ENCODE measurements at regions not wholly inside any gene's neighbourhood (a gene's known extent, or its start where the extent isn't known, plus 50 kb on each side); places are given as distances from the start of the nearest gene placed in this dataset.

- Histone ChIP-seq H3K9ac (ENCODE audit: low read length) (no peak overlapping the region), H3K36me3 (ENCODE audit: control insufficient read depth in 1 of 2, insufficient read depth in 2 of 2, low read length in 2 of 2) (no peaks in the 10 kb centered on the region), H3K9me2 (ENCODE audit: insufficient read depth) (no peaks in the 10 kb centered on the region), H4K20me1 (ENCODE audit: insufficient read depth) (no peaks in the 10 kb centered on the region), H3K4me3 (replicated peaks in 1 of 2; ENCODE audit: low read depth in 1 of 2, low read length in 2 of 2) (no peak overlapping the region), H2AFZ (ENCODE audit: low read depth, low read length, poor library complexity, severe bottlenecking) (no peak overlapping the region), H3K27ac (ENCODE audit: low read depth, low read length) (no peak overlapping the region), H3K4me1 (ENCODE audit: control insufficient read depth in 1 of 2, insufficient read depth in 2 of 2, low read length in 2 of 2) (no peaks in the 10 kb centered on the region), H3K4me2 (ENCODE audit: low read length) (no peak overlapping the region), H3K27me3 (ENCODE audit: insufficient read depth, low read length) (no peaks in the 10 kb centered on the region), H3K9me3 (ENCODE audit: control insufficient read depth in 1 of 2, insufficient read depth in 1 of 2, low read depth in 1 of 2, low read length in 2 of 2) (no peaks in the 10 kb centered on the region), H3K79me2 (ENCODE audit: insufficient read depth, low read length) (no peaks in the 10 kb centered on the region)
- TF ChIP-seq SP1 (IDR thresholded peaks at IDR 0.05; ENCODE audit: low read depth) = no peak
- no peak for TF ChIP-seq CBX3 (IDR thresholded peaks at IDR 0.05; ENCODE audit: low read depth)
- TF ChIP-seq TCF7L2 (IDR thresholded peaks at IDR 0.05; ENCODE audit: borderline replicate concordance, extremely low read depth, insufficient read depth, insufficient read length) = no peak
- no peak for TF ChIP-seq POLR2AphosphoS5 (IDR thresholded peaks at IDR 0.05; ENCODE audit: low read depth, low read length)
- TF ChIP-seq, protein P1, sequence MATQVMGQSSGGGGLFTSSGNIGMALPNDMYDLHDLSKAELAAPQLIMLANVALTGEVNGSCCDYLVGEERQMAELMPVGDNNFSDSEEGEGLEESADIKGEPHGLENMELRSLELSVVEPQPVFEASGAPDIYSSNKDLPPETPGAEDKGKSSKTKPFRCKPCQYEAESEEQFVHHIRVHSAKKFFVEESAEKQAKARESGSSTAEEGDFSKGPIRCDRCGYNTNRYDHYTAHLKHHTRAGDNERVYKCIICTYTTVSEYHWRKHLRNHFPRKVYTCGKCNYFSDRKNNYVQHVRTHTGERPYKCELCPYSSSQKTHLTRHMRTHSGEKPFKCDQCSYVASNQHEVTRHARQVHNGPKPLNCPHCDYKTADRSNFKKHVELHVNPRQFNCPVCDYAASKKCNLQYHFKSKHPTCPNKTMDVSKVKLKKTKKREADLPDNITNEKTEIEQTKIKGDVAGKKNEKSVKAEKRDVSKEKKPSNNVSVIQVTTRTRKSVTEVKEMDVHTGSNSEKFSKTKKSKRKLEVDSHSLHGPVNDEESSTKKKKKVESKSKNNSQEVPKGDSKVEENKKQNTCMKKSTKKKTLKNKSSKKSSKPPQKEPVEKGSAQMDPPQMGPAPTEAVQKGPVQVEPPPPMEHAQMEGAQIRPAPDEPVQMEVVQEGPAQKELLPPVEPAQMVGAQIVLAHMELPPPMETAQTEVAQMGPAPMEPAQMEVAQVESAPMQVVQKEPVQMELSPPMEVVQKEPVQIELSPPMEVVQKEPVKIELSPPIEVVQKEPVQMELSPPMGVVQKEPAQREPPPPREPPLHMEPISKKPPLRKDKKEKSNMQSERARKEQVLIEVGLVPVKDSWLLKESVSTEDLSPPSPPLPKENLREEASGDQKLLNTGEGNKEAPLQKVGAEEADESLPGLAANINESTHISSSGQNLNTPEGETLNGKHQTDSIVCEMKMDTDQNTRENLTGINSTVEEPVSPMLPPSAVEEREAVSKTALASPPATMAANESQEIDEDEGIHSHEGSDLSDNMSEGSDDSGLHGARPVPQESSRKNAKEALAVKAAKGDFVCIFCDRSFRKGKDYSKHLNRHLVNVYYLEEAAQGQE (IDR thresholded peaks at IDR 0.05; ENCODE audit: low read depth) = no peak
- TF ChIP-seq ZNF274 (IDR thresholded peaks at IDR 0.05; ENCODE audit: low read depth, low read length) = no peak
- TF ChIP-seq SIN3A (IDR thresholded peaks at IDR 0.05; ENCODE audit: low read depth) = no peak
- TF ChIP-seq JUND (IDR thresholded peaks at IDR 0.05) = no peak
- TF ChIP-seq RAD21 (IDR thresholded peaks at IDR 0.05; ENCODE audit: low read depth) = no peak
- TF ChIP-seq EZH2phosphoT487 (IDR thresholded peaks at IDR 0.05; ENCODE audit: borderline replicate concordance) = no peak
- TF ChIP-seq EZH2 (IDR thresholded peaks at IDR 0.05) = no peak
- ChIA-PET CTCF (no interaction called here), POLR2A (no interaction called here), RAD21 (ENCODE audit: low non-redundant PET in 1 of 2, low total read pairs in 2 of 2, uncharacterized antibody in 2 of 2, unreplicated experiment in 2 of 2) (no interaction called here)
- ATAC-seq = no peak
- BruUV-seq (replicated peaks) = no TSS peak
- no peak for DNase-seq (ENCODE audit: low read depth, low spot score)
- intact Hi-C loops (cut with micrococcal nuclease) = no loop called here
These were observed 453.1 kb downstream of the SOX6 start for GRCh38 chr11:15903246-15903645.

Measured in HCT116 (cell line).